ENCODE measurements at regions not wholly inside any gene's neighbourhood (a gene's known extent, or its start where the extent isn't known, plus 50 kb on each side); places are given as distances from the start of the nearest gene placed in this dataset.

GRCh38 chr13:95445131-95445530 is 107.4 kb upstream of the CLDN10 start:
- intact Hi-C loops (cut with DNase I; ENCODE audit: low total_unique reads): no loop called here
- peaks cover 0 to 12% (median 0%) of the 10 kb centered on the region in 7 donors for H3K27me3 ChIP-seq (replicated peaks in 1 of 7)

GRCh38 chr13:95447814-95448213 is 104.7 kb upstream of the CLDN10 start:
- Histone ChIP-seq H3K27ac (no peak overlapping the region), H3K4me3 (no peak overlapping the region), H3K27me3 (replicated peaks in 1 of 7) (peaks cover 0 to 13% (median 0%) of the 10 kb centered on the region in 7 donors), H3K9me3 (no peaks in the 10 kb centered on the region), H3K4me1 (no peaks in the 10 kb centered on the region), H3K36me3 (no peaks in the 10 kb centered on the region)
- no peak for DNase-seq
- WGBS, 5 donors: 65 to 93% (median 77%) methylated on average over 8 of the region's 8 CpGs
- no peak for TF ChIP-seq POLR2AphosphoS5 (IDR thresholded peaks at IDR 0.05)
- no peak for TF ChIP-seq POLR2A (IDR thresholded peaks at IDR 0.05)
- no peak for TF ChIP-seq CTCF (IDR thresholded peaks at IDR 0.05 in 8 of 11, conservative IDR thresholded peaks at IDR 0.05 in 3 of 11)
- intact Hi-C loops (cut with DNase I; ENCODE audit: low total_unique reads): no loop called here

More at GRCh38 chr13:95445131-95445530, 107.4 kb upstream of the CLDN10 start:
- Histone ChIP-seq H3K4me1 (no peaks in the 10 kb centered on the region), H3K27ac (no peak overlapping the region), H3K9me3 (no peaks in the 10 kb centered on the region), H3K36me3 (no peaks in the 10 kb centered on the region), H3K4me3 (no peak overlapping the region)
- 66 to 81% (median 75%) methylated on average over 4 of the region's 4 CpGs for WGBS, 5 donors
- no peak for DNase-seq
- TF ChIP-seq CTCF (IDR thresholded peaks at IDR 0.05 in 8 of 11, conservative IDR thresholded peaks at IDR 0.05 in 3 of 11) (no peak), POLR2A (IDR thresholded peaks at IDR 0.05) (no peak)

GRCh38 chr13:95451656-95452055 is 100.9 kb upstream of the CLDN10 start:
- H3K36me3 ChIP-seq: no peaks in the 10 kb centered on the region
- no peak overlapping the region for H3K27ac ChIP-seq
- TF ChIP-seq POLR2AphosphoS5 (IDR thresholded peaks at IDR 0.05): no peak
- TF ChIP-seq POLR2A (IDR thresholded peaks at IDR 0.05): no peak
- no peak for TF ChIP-seq CTCF (IDR thresholded peaks at IDR 0.05 in 8 of 11, conservative IDR thresholded peaks at IDR 0.05 in 3 of 11)
- no peaks in the 10 kb centered on the region for H3K9me3 ChIP-seq
- no peak for DNase-seq
- H3K4me3 ChIP-seq: no peak overlapping the region
- intact Hi-C loops (cut with DNase I; ENCODE audit: low total_unique reads): no loop called here
- 83 to 90% (median 87%) methylated on average over 2 of the region's 2 CpGs for WGBS, 5 donors
- peaks cover 0 to 24% (median 0%) of the 10 kb centered on the region in 7 donors for H3K27me3 ChIP-seq (replicated peaks in 1 of 7)
- H3K4me1 ChIP-seq: peaks cover 0 to 7% (median 3%) of the 10 kb centered on the region in 6 donors

GRCh38 chr13:95452375-95452774 is 100.1 kb upstream of the CLDN10 start:
- WGBS, 5 donors: 25 to 38% (median 28%) methylated on average over 4 of the region's 4 CpGs
- no peaks in the 10 kb centered on the region for H3K9me3 ChIP-seq
- H3K4me3 ChIP-seq: no peak overlapping the region
- H3K27ac ChIP-seq: no peak overlapping the region
- no peak for TF ChIP-seq CTCF (IDR thresholded peaks at IDR 0.05 in 8 of 11, conservative IDR thresholded peaks at IDR 0.05 in 3 of 11)
- no peak for TF ChIP-seq POLR2A (IDR thresholded peaks at IDR 0.05)
- no peak for TF ChIP-seq POLR2AphosphoS5 (IDR thresholded peaks at IDR 0.05)
- H3K4me1 ChIP-seq: peaks cover 0 to 14% (median 8%) of the 10 kb centered on the region in 6 donors
- no peak for DNase-seq
- no peaks in the 10 kb centered on the region for H3K36me3 ChIP-seq
- intact Hi-C loops (cut with DNase I; ENCODE audit: low total_unique reads): no loop called here
- H3K27me3 ChIP-seq (replicated peaks in 1 of 7): peaks cover 0 to 19% (median 0%) of the 10 kb centered on the region in 7 donors

Data from spleen (tissue), 11 donors.